ENCODE measurements at regions not wholly inside any gene's neighbourhood (a gene's known extent, or its start where the extent isn't known, plus 50 kb on each side); places are given as distances from the start of the nearest gene placed in this dataset.

DNA sequence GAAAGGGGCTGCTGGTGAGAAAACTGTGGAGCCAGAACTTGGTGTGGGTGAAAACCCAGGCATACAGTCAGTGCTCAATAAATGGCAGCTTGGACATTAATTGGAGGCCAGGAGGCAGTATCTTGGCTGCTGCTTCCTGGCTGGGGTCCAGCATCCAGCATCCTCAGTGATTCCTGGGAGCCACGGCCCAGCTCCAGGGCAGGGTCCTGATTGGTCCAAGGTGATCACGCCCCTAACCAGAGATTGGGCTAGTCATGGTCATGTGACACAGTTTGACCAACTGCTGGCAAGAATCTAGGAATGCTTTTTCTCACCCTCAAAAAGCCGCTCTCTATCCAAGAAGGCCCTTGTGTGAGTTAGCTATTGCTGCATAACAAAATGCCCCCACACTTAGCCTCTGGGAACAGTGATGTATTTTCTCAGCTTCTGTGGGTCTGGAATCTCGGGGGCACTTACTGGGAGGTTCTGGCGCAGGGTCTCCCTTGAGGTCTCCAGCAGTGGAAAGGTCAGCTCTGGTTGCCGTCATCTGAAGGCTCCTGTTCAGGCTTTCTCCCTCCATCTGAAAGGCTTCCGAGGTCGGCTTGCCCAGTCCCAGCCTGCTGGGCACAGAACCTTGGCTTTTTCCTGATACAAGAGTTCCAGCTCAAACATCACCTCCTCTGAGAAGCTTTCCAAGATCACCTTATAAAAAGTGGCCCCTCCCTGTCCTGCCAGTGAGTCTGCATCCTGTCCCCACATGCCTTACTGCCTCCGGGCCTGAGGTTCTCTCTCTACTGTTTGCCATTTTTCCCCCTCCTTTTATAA lies 119.2 kb upstream of the NCOR2 start:
- no peak for DNase-seq

DNA sequence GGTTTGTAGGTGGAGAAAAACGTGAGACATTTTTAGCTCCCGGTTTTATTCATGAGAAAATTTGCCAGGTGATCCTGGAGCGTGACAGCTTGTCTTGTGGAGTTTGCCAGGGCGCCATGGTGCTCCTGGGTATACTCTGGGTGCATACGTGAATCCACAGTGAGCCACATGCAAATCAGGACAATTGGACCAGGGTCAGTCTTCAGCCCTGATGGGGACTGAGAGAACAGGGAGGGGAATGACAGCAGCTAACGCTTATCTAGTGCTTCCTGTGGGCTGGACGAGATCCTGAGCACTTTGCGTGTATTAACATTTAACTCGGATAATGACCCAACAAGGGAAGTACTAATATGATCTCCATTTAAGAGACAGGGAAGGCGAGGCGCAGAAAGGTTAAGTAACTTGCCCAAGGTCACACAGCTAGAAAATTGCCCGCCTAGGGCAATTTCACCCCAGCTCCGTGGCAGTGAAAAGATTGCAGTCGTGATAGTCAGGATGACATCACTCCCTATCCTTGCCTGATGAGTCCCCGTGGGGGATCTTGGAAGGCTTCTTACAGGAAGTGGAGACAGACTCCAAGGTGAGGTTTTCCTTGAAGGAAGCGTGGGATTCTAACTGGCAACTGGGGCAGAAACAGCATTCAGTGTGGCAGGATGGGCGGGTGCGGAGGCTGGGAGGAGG lies 118.4 kb upstream of the NCOR2 start:
- peak; percentile 79 for DNase-seq

DNA sequence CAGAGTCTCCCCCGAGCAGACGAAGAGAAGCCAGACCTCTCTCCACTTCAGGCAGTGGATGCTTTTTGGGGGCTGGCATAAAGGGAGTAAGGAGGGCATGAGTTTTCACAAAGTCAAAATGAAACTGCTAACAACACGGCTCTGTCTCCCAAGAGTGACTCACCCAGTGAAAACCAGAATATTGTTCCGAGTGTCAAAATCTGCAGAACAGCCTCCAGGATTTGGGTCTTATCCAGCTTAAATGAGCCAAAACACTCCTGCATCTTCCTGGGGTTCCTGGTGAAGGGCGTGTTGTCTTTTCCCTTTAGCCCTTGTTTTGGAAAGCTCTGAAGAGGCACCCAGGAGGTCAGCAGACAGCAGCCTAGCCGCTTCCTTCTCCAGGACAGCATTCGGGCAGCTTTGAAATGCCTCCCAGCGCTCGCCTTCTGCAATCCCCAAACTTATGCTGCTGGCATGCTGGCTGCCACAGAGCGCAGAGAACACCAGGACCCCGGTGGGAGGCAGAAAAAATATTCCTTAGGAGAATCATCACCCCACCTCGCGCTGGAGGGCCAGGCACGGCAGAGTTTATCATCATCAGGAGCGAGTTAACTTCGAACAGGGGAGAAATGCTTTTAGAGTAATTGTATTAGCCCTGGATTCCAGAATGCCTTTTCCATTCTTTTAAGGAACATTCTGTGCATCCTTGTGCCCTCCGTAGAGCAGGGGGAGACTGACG lies 117.7 kb upstream of the NCOR2 start:
- peak; percentile 81 for DNase-seq

DNA sequence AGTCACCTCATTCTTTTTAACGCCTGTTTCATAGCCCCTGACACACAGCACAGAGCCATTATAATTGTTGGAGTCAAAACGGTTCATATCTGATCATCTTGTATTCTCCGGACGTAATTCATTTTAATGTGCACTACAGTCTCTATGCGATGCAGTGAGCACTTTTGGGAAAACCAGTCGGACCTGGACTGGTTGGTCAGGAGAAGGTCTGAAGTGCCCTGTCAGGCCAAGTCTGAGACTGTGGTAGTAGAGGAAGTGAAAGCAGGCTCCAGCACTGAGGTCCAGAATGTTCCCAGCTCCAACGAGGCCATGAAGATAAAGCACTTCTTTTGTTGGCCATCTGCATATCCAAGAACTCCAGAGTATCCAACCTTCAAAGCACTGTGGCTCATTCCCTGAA lies 117.1 kb upstream of the NCOR2 start:
- no peak for DNase-seq

DNA sequence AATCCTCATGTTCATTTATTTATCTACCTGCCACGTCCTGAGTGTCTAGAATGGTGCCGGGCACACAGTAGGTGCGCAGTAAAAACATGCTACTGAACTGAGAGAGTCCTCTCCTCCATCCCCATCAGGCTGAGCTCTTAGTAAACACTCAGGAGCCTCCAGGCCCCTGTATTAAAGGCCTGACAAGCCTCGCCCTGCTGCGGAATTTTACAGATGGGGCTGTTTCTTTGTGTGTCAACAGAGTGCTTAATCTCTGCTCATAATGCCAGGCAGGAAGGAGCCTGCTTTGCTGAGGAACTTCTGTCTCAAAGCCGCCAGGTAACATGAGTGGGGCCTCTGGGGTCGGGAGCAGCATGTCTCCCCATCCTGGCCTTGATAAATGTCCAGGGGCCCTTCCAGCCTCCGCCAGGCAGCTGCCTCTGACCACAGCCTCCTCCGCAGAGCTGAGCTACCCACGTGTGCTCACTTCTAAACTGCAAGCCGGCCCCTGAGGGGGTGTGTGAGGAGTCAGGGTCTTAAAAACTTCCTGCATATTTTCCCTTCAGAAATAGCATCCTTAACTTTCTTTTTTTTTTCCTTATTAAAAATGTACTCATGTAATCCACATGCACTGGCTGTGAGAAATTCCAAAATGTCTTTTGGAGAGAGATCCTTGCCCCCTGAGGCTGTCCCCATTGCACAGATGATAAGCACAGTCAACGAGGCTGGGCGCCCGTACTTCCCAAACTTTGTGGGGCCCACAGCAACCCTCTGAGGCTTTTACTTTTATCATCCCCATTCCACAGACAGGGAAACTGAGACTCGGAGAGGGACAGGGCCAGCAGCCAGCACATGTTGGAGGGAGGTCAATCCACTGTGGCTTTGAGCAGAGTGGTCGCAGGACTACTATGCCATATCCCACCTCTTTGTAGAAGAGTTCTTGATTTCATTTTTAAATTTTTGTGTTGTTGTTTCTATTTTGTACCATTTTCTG lies 116.0 kb upstream of the NCOR2 start:
- DNase-seq = peak; percentile 51

DNA sequence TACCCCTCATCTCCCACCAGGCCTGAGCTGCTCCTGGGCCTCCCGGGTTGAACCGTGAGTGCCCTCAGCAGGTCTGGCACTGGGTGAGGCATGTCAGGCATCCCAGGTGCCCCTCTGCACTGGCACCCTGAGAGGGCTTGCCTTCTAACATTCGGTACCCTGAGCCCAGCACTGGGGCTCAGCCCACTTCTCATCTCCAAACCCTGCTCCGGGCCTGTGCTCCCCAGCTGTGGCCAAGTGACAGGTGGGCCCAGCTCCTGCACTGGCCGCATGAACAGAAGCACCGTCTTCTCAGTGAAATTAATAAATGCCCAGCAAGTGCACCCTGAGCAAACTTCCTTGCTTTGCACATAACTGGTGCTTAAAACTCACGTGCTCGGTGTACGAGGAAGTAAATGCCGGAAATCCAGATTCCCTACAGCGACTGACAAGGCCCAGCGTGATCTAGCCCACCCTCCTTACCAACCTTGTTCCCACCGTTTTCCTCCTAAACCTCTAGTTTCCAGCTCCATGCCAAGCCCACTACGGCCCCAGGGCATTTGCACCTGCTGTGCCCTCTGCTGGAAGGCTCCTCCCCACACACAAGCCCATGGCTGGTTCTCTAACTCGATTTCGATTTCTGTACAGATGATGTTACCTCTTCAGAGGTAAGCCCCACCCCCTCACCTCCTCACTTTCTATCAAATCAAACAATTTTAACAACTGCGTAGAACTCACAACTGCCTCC lies 115.2 kb upstream of the NCOR2 start:
- DNase-seq = no peak

DNA sequence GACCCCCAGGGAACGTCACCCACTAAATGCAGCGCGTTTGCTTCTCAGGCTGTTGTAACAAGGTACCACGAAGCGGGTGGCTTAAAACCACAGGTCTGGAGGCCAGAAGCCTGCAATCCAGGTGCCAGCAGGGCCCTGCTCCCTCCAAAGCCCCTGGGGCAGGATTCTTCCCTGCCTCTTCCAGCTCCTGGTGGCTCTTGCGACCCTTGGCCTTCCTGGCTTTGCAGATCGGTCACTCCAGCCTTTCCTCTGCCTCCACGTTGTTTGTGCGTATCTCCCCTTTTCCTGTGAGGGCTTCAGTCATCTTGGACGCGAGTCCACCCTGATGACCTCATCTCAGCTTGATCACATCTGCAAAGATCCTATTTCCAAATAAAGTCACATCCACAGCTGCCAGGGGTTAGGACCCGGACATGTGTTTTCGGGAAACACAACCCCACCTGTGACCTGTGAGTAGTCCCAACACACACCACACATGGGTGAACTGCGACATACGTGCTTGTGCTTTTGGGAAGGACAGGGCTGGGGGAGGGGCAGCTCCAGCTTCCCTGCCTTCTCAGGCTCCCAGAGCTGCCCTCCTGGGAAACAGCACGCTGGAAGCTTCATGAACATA lies 114.5 kb upstream of the NCOR2 start:
- DNase-seq = peak; percentile 62

DNA sequence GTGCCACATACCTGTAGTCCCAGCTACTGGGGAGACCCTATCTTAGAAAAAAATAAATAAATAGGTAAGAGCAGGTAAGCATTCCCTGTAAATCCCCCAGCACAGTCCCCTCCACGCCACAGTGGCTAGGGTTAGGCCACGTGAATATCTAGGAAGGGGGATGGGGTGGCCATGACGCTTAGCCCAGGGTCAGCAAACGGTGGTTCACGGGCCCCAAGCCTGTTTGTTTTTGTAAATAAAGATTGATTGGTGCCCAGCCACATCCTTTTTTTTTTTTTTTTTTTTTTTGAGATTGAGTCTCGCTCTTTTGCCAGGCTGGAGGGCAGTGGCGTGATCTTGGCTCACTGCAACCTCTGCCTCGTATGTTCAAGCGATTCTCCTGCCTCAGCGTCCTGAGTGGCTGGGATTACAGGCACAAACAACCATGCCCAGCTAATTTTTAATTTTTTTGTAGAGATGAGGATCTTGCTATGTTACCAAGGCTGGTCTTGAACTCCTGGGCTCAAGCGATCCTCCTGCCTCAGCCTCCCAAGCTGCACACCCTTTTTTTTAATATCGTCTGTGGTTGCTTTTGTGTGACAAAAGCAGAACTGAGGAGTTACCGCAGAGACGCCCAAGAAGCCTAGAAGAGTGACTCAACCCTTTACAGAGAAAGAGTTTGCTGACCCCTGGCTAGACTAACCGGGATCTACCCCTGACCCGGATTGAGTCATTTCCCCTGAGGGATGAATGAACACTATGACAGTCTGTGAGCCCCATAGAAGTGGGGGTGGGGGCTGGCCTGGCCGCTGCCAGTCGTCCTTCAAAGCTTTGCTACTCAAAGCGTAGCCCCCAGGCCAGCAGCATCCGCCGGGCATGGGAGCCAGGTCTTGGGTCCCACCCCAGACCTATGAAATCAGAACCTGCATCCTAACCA lies 113.7 kb upstream of the NCOR2 start:
- peak; percentile 95 for DNase-seq

DNA sequence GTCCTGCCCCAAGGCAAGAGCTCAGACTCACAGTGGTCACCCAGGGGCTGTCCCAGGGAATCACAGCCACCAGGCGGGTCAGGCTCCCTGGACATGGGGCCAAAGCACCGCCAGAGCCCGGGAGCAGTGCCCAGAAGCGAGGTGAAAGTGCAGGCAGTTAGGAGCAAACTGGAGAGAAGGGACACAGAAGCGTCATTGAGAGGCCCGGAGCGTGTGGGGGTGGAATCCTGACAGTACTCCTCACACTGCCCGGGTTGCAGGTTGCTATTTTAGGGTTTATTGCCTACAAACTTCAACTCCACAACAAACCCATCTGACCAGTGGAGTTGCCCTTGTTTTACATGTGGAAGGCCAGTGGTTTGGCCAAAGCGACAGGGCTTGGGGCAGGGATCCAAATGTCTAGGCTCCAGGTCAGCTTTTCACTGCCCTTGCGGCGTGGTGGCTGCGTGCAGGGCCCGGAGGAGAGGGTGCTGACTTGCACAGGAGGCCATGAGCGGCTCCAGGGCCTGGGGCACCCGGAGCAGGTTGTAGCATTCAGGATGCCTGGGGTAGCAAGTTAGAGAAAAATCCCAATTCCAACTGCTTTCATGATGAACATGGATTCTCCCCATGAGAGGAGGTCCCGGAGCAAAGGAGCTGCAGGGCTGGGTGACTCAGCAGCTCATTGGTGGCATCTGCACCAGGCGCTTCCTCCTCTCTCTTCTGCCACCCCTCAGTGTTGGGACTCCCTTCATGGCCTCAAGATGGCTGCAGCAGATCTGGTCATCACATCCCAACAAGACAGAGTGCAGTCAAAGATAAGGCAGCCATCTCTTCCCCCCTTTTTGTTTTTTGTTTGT lies 112.3 kb upstream of the NCOR2 start:
- DNase-seq = no peak

DNA sequence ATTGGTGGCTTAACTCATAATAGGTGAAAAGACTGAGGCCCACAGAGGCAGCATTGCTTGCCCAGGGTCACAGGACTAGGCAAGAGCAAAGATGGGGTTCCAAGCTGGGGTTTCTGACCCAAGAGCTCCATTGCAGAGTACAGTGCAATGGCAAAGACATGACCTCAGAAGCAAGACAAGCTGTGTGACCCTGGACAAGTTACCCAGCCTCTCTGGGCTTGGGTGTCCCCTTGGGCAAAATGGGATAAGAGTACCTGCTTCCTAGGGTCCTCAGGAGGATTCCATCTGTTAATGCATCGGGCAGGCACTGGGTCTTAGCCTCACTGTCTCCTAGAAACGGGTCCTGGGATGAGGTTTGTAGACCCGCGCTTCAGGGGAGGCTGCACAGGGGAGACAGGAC lies 111.6 kb upstream of the NCOR2 start:
- DNase-seq = no peak

DNA sequence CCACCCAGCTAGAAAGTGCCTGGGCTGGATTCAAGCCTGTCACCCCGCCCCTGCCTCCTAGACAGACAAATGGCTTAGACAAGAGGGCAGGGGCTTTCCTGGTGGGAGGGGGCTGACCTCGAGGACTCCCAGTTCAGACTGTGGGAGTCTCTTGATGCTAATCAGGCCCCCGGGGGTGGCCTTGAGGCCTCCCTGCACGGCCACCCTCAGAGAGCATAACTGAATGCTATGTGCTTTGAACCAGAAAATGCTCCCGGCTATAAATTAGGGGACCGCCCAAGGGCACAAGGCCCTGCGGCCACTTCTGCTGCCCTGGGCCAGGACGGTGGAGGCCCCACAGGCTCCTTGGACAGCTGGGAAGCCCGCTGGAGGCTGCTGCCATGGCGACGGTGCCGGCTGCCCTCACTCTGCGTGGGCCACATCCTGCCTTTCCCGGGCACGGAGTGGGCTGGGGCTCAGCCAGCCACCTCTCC lies 111.0 kb upstream of the NCOR2 start:
- DNase-seq = no peak

DNA sequence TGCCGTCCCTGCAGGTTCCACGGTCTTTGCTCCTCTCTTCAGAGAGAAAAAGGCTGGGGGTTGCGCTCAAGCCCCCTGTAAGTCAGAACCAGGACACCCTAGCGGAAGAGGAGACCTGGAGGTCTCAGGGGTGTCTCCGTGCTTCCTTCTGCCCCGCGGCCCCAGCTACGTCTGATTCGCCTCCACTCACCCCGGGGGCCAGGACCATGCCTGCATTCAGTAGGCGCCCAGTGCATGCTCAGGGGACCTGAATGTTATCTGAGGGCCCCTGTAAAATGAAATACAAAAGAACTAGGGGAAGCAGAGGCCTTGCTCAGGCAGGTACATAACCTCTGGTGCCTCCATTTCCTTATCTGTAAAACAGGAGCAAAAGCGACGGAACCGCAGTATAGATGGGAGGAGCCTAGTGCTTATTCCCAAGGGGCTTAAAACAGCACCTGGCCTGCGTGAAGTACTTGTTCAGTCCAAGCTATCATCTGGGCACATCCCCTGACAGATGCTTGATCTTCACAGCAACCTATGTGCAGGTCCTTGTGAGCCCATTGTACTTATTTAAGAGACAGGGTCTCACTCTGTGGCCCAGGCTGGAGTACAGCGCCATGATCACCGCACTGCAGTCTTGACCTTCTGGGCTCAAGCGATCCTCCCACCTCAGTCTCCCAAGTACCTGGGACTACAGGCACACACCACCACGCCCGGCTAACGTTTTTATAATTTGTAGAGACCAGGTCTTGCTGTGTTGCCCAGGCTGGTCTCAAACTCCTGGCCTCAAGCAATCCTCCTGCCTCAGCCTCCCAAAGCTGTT lies 110.3 kb upstream of the NCOR2 start:
- DNase-seq = no peak

DNA sequence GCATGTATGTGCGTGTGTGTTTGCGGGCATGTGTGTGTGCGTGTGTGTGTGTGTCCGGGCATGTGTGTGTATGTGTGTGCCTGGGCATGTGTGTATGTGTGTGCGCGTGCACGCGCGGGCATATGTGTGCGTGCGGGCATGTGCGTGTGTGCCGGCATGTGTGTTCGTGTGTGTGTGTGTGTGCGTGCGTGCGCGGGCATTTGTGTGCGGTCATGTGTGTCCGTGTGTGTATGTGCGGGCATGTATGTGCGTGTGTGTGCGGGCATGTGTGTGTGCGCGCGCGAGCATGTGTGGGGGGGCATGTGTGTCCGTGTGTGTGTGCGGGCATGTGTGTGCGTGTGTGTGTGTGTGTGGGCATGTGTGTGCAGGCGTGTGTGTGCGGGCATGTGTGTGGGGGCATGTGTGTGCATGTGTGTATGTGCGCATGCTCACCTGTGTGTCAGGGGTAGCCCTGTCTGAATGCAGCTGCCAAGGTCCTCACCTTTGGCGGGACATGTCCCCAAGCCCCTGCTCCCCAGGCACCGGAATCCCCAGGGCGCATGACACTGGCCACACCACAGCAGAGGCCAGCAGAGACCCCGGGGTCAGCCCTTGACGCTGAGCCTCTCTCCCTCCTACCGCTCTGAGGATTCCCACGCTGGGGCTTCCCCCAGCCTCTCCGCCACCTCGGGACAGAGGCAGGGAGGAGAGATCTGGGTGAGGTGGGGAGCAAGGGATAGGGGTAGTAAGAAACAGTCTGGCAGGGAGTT lies 109.5 kb upstream of the NCOR2 start:
- DNase-seq = no peak

DNA sequence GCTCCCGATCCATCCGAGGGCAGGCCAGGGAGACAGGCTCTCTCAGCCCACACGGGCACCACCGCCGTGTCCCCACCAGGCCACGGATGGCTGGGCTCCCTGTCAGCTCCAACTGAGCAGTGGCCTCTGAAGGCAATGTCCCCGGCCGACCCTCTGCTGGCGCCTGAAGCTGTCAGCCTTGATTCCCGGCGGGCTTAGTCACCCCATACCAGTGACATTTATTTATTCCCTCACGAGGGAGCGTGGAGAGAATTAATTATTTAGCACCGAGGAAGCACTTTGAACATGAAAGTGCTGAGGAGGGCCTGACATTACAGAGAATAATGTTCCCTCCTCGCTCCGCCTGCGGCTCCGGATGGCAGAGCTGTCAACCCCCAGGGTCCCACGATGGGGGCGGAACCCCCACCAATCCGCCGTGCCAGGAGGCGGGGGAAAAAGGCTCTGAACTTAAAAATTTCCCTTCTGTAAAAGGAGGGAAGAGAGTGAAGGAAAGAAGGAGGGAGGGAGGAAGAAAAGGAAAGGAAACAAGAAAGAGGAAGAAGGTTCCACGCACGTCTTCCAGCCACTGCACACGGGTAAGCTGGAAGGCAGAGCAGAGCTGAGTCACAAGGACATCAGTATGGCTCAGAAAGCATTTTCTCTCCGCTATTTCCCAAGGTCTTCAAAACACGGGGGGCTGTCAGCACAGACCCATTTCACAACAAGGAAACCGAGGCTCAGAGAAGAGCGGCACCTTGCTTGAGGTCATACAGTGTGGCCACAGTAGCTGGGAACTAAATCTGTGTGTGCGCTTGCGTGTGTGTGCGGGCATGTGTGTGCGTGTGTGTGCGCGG lies 108.7 kb upstream of the NCOR2 start:
- peak; percentile 75 for DNase-seq

DNA sequence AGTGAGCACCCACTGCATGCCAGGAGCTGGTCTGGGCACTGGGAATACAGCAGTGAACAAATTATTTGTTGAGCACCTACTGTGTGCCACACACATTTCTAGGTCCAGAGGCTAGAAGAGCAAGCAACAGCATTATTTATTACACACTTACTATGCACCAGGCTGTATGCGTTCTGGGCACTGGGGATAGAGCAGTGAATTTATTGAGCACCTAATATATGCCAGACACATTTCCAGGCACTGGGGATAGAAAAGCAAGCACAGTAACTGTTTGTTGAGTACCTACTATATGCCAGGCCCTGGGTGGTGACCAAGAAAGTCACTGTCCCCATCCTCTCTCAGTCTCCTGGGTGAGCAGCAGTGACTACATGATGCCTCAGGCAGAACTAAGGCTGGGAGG lies 107.5 kb upstream of the NCOR2 start:
- no peak for DNase-seq

DNA sequence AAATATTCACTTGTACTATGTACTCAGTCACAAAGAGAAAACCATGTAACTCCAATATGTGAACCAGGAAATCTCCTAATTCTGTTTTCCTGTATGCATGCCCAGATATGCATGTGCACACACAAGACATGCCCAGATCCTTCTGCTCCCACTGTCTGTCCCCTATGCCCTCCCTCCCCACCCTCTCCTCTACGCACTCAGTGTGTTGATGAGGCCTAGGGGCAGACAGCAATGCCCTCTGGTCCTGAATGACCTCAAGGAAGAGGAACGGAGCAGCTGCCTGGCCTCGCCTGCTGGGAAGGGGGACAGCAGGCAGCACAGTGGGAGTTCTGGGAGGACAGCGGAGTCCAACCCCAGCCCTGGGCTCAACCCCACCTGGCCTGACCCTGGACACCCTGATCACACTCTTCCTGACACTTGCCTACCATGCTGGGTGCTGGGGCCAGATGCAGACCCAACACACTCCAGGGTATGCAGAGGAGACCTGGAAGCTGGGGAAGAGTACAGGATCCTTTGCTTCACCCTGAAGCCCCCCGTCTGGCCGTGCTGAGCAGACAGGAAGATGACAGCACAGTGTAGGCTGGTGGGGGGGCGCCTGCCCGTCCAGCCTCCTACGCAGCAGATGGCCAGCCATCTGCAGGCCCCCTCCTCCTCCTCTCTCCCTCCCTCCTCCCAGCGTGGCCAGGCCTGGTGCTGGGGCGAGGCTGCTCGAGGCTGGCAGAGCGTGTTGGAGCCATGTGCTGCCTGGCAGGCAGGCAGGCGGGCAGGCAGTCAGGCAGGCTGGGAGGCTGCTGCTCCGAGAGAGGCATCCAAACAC lies 106.6 kb upstream of the NCOR2 start:
- no peak for DNase-seq
